ENCODE measurements at regions not wholly inside any gene's neighbourhood (a gene's known extent, or its start where the extent isn't known, plus 50 kb on each side); places are given as distances from the start of the nearest gene placed in this dataset.

DNA sequence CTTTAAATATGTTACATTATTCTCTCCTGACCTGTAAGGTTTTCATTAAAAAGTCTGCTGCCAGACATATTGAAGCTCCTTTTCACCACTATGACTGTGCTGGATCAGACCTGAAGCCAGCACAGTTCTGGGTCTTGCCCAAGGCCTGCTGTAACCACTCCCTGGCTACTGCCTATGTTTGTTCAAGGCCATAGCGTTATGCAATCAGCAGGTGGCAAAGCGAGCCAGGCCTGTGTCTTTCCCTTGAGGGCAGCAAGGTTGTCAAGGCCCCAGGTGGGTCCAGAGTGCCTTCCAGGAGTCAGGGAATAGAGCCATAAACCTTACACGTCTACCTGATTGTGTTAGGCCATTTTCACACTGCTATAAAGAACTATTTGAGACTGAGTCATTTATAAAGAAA, 496.8 kb upstream of the PCDH9 start:
- TF ChIP-seq EZH2 (IDR thresholded peaks at IDR 0.05; ENCODE audit: insufficient read depth, poor library complexity, severe bottlenecking) (no peak), EZH2phosphoT487 (IDR thresholded peaks at IDR 0.05; ENCODE audit: insufficient read depth, low read depth) (no peak)

Measured in GM23248 (cell line).